HepG2 (cell line): ENCODE measurements at regions not wholly inside any gene's neighbourhood (a gene's known extent, or its start where the extent isn't known, plus 50 kb on each side); places are given as distances from the start of the nearest gene placed in this dataset.

Experiments
- ATAC-seq: fragments of 200-7000 bp; cut with Tn5 transposase; 3 replicates; pipeline ENCODE4 v1.9.1; 2020; ENCODE audit warnings: mild to moderate bottlenecking, moderate library complexity
- BruUV-seq: library from RNA; stranded (reverse); fragments of 400-500 nt; replicated peaks from 2 replicates; lab custom pipeline; 2021; lab: Mats Ljungman, UMichigan
- CTCF ChIA-PET: fragments of 300-600 bp; formaldehyde crosslinking; extraction: SDS; loops from one replicate; lab custom pipeline; 2021; ENCODE audit warnings: low total read pairs, inconsistent platforms, low intra/inter-chr PET ratio; lab: Yijun Ruan, JAX
- POLR2A ChIA-PET: fragments of 350-600 bp; sonication (Branson Sonifier 250); formaldehyde crosslinking; loops from one replicate; lab custom pipeline; 2020; ENCODE audit warnings: antibody characterized with exemption, inconsistent platforms; lab: Yijun Ruan, JAX
- DNase-seq: peaks from one replicate; pipeline ENCODE4 v3.0.0-alpha.2; 2015; ENCODE audit warnings: low spot score
- FAIRE-seq: peaks from 3 replicates; lab custom pipeline; 2011; peaks lifted over from hg19 to GRCh38; lab: Jason Lieb, UNC
- H2AFZ ChIP-seq: one replicate; pipeline ENCODE4 v1.6.1; 2011; ENCODE audit warnings: low read length, inconsistent platforms
- H3K27ac ChIP-seq: fragments of 300-600 bp; 3 replicates; pipeline ENCODE4 v1.8.0; 2011; ENCODE audit warnings: mixed run types, mild to moderate bottlenecking, mixed read lengths, low read length, inconsistent platforms; ENCODE audit not compliant: insufficient read depth; ENCODE audit errors: extremely low read length
- H3K27me3 ChIP-seq, 2 experiments: fragments of 200-600 bp in 1 of 2; 2 replicates in 1 of 2; 3 replicates in 1 of 2; pipeline versions ENCODE4 v1.6.0 to v1.8.0; 2011; ENCODE audit warnings: low read length in 2 of 2, mild to moderate bottlenecking in 2 of 2, moderate library complexity in 2 of 2, inconsistent platforms in 1 of 2; ENCODE audit not compliant: insufficient read depth in 2 of 2, control insufficient read depth in 1 of 2
- H3K36me3 ChIP-seq, 2 experiments: fragments of 200-600 bp in 1 of 2; replicated peaks in 1 of 2; 2 replicates in 1 of 2; 3 replicates in 1 of 2; pipeline versions ENCODE4 v1.5.1 to v1.8.0; 2011; ENCODE audit warnings: low read length in 2 of 2, inconsistent platforms in 1 of 2; ENCODE audit not compliant: insufficient read depth in 2 of 2, control insufficient read depth in 1 of 2
- H3K4me1 ChIP-seq: 2 replicates; pipeline ENCODE4 v1.5.1; 2012; ENCODE audit warnings: low read length, inconsistent platforms; ENCODE audit not compliant: insufficient read depth
- H3K4me2 ChIP-seq: 2 replicates; pipeline ENCODE4 v1.6.0; 2011; ENCODE audit warnings: low read depth, low read length, inconsistent platforms
- H3K4me3 ChIP-seq, 3 experiments: fragments of 200-600 bp in 1 of 3; sonication (generic), shearing (Covaris generic) in 1 of 3; replicated peaks in 1 of 3; 2 replicates each; pipeline ENCODE4 v1.5.1; 2011 to 2016; ENCODE audit warnings: low read length in 3 of 3, inconsistent platforms in 2 of 3, low read depth in 2 of 3, mild to moderate bottlenecking in 2 of 3, control low read depth in 1 of 3, mixed read lengths in 1 of 3; ENCODE audit not compliant: insufficient read depth in 1 of 3
- H3K79me2 ChIP-seq: one replicate; pipeline ENCODE4 v1.6.1; 2011; ENCODE audit warnings: low read length, inconsistent platforms; ENCODE audit not compliant: insufficient read depth
- H3K9ac ChIP-seq: 2 replicates; pipeline ENCODE4 v1.6.0; 2011; ENCODE audit warnings: mild to moderate bottlenecking, low read depth, low read length, inconsistent platforms; ENCODE audit not compliant: insufficient read depth
- H3K9me3 ChIP-seq: 2 replicates; pipeline ENCODE4 v1.5.1; 2012; ENCODE audit warnings: mild to moderate bottlenecking, low read length
- H4K20me1 ChIP-seq: 2 replicates; pipeline ENCODE4 v1.6.0; 2011; ENCODE audit warnings: inconsistent platforms, mild to moderate bottlenecking, low read length, moderate library complexity; ENCODE audit not compliant: insufficient read depth
- EHMT2 ChIP-seq: fragments of 200-600 bp; sonication (generic); IDR thresholded peaks from 2 replicates; pipeline ENCODE4 v1.7.0; 2017; ENCODE audit warnings: antibody characterized with exemption, low read depth, low read length, borderline replicate concordance
- GZF1 ChIP-seq: sonication (generic); formaldehyde crosslinking; IDR thresholded peaks from 2 replicates; pipeline ENCODE4 v1.5.1; 2020; ENCODE audit warnings: mild to moderate bottlenecking, missing genetic modification reagents
- MAFF ChIP-seq: IDR thresholded peaks from 2 replicates; pipeline ENCODE4 v1.6.1; 2011; ENCODE audit warnings: low read depth, low read length, improper control_type of control experiment
- NFIC ChIP-seq: IDR thresholded peaks from 2 replicates; pipeline ENCODE4 v1.6.1; 2012; ENCODE audit warnings: mild to moderate bottlenecking, low read length, inconsistent platforms
- NR1H2 ChIP-seq: sonication (generic); formaldehyde crosslinking; IDR thresholded peaks from 2 replicates; pipeline ENCODE4 v1.8.1; 2022; ENCODE audit warnings: low read depth, missing genetic modification reagents, borderline replicate concordance
- PHF5A ChIP-seq: IDR thresholded peaks from one replicate; pipeline ENCODE4 v1.6.1; 2018; ENCODE audit warnings: low read depth, missing genetic modification reagents; ENCODE audit not compliant: unreplicated experiment
- RBFOX2 ChIP-seq: fragments of 200-400 bp; formaldehyde crosslinking; IDR thresholded peaks from 2 replicates; pipeline ENCODE4 v1.6.1; 2017; ENCODE audit warnings: low read depth, mild to moderate bottlenecking, low read length
- RXRA ChIP-seq: sonication (generic); formaldehyde crosslinking; IDR thresholded peaks from 2 replicates; pipeline ENCODE4 v1.5.1; 2020; ENCODE audit warnings: missing genetic modification reagents
- SPEN ChIP-seq: sonication (generic); formaldehyde crosslinking; IDR thresholded peaks from 2 replicates; pipeline ENCODE4 v1.5.1; 2020; ENCODE audit warnings: low read depth, mild to moderate bottlenecking, missing genetic modification reagents
- ZNF780A ChIP-seq: sonication (generic); formaldehyde crosslinking; IDR thresholded peaks from 2 replicates; pipeline ENCODE4 v1.8.0; 2022; ENCODE audit warnings: mild to moderate bottlenecking, missing genetic modification reagents, moderate library complexity
- ZSCAN25 ChIP-seq: sonication (generic); formaldehyde crosslinking; IDR thresholded peaks from 2 replicates; pipeline ENCODE4 v1.8.0; 2022; ENCODE audit warnings: mild to moderate bottlenecking, missing genetic modification reagents
- WGBS: methylation state at CpG from one replicate; pipeline ENCODE4 v1.1.6; 2017; ENCODE audit warnings: low lambda C conversion rate; 5-methylcytosine and 5-hydroxymethylcytosine counted together
- in situ Hi-C: cut with HindIII; loops from 2 replicates; pipeline ENCODE4 v1.10.0; 2017; ENCODE audit warnings: low pct_unique_long_range_greater_than_20kb; ENCODE audit not compliant: extremely low pct_ligation_motif_present
- intact Hi-C: fragments of 100-400 bp; cut with micrococcal nuclease; formaldehyde crosslinking; loops from one replicate; pipeline ENCODE4 v1.10.0; 2022; ENCODE audit not compliant: unreplicated experiment
- TF ChIP-seq, protein P1 (sequence below): sonication (generic); formaldehyde crosslinking; IDR thresholded peaks from 2 replicates; pipeline ENCODE4 v1.4.0; 2020; ENCODE audit warnings: missing genetic modification reagents
- TF ChIP-seq, protein P2 (sequence below): sonication (generic); formaldehyde crosslinking; IDR thresholded peaks from 2 replicates; pipeline ENCODE4 v1.9.0; 2022; ENCODE audit warnings: low read depth, missing genetic modification reagents

DNA sequence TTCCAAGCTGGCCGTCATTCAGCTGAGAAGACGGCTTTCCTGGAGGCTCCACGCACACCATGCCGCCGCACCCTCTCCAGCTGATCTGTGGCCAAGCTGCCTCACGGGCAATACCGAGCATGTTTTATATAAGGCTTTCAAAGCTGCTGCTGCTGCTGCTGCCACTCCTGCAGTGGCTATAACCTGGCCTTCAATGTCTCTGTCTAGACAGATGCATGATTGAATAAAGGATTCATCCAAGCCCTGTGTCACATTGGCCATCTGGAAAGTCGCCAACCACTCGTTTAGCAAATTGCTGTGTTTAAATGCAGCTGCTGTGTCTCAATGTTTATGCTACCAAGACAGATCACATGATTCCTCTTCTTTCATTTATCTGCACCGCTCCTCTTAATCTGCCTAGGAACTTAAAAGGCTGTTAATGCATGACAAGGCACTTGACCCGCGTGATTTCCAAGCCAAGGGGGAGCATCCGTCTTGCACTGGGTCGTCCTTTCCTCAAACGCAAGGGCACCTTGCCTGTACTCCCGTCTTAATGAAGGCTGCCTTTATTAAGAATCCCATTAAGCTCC is 114.3 kb downstream of the TEX26 start:
- ATAC-seq (no peak), DNase-seq (no peak), FAIRE-seq (no peak)
- intact Hi-C loops (loop anchor here (10.0 kb wide), 1 partner anchor 372 kb away; no protein-coding TSS in a partner anchor), in situ Hi-C loops (loop anchor here (10.0 kb wide), 3 partner anchors 192 to 432 kb away; partner anchors contain the start of gene USPL1)
- H3K27me3 ChIP-seq: peaks cover 0 to 4% of the 10 kb centered on the region in 2 experiments; a peak in 2 of 5 replicates
- H3K4me3 ChIP-seq: no peak overlapping the region
- ChIA-PET POLR2A (no interaction called here), CTCF (no interaction called here)
- H3K9ac ChIP-seq: no peak overlapping the region
- no peaks in the 10 kb centered on the region for H3K36me3 ChIP-seq
- no peaks in the 10 kb centered on the region for H4K20me1 ChIP-seq
- no peaks in the 10 kb centered on the region for H3K9me3 ChIP-seq
- TF ChIP-seq ZSCAN25 (CRISPR knock-in tag): no peak
- TF ChIP-seq MAFF: no peak
- TF ChIP-seq RXRA (CRISPR knock-in tag): no peak
- no peak for TF ChIP-seq NR1H2 (CRISPR knock-in tag)
- no peak for TF ChIP-seq ZNF780A (CRISPR knock-in tag)
- no peak for TF ChIP-seq RBFOX2
- TF ChIP-seq, protein P1, sequence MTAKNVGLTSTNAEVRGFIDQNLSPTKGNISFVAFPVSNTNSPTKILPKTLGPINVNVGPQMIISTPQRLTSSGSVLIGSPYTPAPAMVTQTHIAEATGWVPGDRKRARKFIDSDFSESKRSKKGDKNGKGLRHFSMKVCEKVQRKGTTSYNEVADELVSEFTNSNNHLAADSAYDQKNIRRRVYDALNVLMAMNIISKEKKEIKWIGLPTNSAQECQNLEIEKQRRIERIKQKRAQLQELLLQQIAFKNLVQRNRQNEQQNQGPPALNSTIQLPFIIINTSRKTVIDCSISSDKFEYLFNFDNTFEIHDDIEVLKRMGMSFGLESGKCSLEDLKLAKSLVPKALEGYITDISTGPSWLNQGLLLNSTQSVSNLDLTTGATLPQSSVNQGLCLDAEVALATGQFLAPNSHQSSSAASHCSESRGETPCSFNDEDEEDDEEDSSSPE: no peak
- TF ChIP-seq GZF1: no peak
- TF ChIP-seq, protein P2, sequence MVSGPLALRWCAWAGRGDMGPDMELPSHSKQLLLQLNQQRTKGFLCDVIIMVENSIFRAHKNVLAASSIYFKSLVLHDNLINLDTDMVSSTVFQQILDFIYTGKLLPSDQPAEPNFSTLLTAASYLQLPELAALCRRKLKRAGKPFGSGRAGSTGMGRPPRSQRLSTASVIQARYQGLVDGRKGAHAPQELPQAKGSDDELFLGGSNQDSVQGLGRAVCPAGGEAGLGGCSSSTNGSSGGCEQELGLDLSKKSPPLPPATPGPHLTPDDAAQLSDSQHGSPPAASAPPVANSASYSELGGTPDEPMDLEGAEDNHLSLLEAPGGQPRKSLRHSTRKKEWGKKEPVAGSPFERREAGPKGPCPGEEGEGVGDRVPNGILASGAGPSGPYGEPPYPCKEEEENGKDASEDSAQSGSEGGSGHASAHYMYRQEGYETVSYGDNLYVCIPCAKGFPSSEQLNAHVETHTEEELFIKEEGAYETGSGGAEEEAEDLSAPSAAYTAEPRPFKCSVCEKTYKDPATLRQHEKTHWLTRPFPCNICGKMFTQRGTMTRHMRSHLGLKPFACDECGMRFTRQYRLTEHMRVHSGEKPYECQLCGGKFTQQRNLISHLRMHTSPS (CRISPR knock-in tag): no peak
- no peak for TF ChIP-seq PHF5A (CRISPR knock-in tag)
- TF ChIP-seq NFIC: no peak
- TF ChIP-seq SPEN (CRISPR knock-in tag): no peak
- no peak for TF ChIP-seq EHMT2
- H3K27ac ChIP-seq: no peak overlapping the region
- BruUV-seq: no TSS peak
- peaks cover 33% of the 10 kb centered on the region for H3K4me1 ChIP-seq
- WGBS: 64% methylated on average over 15 of the region's 16 CpGs
- no peak overlapping the region for H2AFZ ChIP-seq
- no peaks in the 10 kb centered on the region for H3K79me2 ChIP-seq
- no peak overlapping the region for H3K4me2 ChIP-seq
